ENCODE measurements at regions not wholly inside any gene's neighbourhood (a gene's known extent, or its start where the extent isn't known, plus 50 kb on each side); places are given as distances from the start of the nearest gene placed in this dataset.
"Not testable (repeated sequence)": the region's sequence is repeated elsewhere in the genome, so short reads cannot be mapped to it uniquely, and the experiment has no call there.

GRCh38 chr2:236910781-236911495, 174.8 kb upstream of the COPS8 start:
- DNase-seq, result no peak

GRCh38 chr2:236912326-236913120, 173.2 kb upstream of the COPS8 start:
- no peak for DNase-seq

DNA sequence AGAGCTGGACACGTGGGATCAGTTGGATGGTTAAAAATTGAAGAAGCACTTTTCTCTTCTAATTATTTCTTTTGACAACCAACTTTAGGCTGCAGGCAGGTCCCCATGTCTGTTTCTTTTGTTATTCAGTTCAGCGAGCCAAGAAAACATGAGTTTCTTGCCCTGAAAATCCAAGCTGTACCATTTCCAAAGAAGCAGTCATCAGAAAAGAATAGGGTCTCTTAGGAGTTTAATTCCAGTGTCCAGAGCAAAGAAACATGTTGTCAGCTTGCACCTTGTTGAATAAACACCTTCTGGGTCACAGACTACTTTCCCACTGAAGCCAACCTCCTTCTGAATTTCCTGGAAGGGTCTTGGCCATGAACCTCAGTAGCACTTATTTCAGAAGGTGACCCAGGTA, 170.5 kb upstream of the COPS8 start:
- no peak for DNase-seq

- no peak for DNase-seq
These were observed 170.0 kb upstream of the COPS8 start for GRCh38 chr2:236915726-236916125.

DNA sequence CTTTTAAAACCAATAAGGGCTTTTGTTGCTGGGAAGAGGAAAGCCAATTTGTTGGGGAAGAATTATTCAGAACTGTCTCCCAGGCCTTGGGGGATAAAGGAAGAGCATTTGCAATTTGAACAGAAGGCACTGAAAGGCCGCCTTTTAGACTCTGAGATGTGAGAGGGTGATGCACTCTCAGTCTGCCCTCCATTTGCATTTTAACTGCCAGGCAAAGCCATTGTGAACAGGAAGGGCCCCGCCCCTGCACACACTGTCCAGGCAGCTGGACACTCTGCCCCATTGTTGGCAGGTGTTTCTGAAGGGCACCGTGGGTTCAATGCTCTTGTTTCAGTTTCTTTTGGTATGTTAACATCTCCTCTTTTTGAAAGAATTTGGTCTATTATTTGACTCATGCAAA, 169.5 kb upstream of the COPS8 start:
- no peak for DNase-seq

GRCh38 chr2:236916651-236917050, 169.0 kb upstream of the COPS8 start:
- DNase-seq, result no peak

DNA sequence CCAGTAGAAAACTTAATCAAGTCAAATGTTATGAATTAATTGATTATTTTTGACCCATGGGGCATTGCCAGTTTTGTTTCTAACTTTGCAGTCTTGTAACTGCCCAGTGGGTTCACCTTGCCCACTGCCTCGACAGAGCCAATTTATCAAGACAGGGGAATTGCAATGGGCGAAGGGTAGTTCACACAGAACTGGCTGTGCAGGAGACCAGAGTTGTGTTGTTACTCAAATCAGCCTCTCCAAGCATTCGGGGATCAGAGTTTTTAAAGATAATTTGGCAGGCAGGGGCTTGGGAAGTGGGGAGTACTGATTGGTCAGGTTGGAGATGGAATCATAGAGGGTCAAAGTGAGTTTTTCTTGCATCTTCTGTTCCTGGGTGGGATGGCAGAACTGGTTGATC, 168.5 kb upstream of the COPS8 start:
- DNase-seq, result no peak

- DNase-seq, result no peak
These were observed 167.1 kb upstream of the COPS8 start for GRCh38 chr2:236918545-236918944.

DNA sequence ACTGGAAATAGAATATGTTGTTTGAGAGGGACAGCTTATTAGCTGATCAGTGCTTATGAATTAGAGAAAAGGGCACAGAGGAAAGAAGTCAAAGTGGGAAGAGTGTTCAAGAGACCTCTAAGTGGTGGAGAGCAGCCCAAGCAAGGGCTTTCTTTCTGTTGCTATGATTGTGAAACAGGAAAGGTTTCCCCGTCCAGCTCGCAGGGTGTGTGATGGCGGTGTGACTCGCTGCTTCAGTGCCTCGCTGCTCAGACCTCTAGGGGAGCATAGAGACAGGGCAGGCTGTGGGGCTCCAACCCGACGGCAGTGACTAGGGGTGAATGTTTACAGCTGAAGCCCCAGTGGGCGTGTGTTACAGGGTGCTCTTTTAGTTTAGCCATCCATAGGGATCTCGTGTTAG, 166.5 kb upstream of the COPS8 start:
- no peak for DNase-seq

DNA sequence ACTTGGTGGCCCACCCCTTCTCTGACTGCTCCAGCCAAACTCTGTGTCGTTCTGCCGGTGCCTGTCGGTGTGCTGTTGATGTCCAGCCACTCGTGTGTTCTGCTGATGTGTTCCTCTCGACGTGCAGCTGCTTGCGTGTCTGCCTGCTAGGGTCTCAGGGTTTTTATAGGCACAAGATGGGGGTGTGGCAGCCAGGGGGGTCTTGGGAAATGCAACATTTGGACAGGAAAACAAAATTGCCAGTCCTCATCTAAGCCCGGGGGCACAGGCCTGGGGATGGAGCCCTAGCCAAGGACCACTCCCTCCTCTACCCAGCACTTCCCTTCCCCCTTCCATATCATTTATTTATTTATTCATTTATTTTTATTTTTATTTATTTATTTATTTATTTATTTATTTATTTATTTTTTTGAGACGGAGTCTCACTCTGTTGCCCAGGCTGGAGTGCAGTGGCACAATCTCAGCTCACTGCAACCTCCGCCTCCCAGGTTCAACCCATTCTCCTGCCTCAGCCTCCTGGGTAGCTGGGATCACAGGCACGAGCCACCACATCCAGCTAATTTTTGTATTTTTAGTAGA, 165.8 kb upstream of the COPS8 start:
- DNase-seq, result not testable (repeated sequence)

DNA sequence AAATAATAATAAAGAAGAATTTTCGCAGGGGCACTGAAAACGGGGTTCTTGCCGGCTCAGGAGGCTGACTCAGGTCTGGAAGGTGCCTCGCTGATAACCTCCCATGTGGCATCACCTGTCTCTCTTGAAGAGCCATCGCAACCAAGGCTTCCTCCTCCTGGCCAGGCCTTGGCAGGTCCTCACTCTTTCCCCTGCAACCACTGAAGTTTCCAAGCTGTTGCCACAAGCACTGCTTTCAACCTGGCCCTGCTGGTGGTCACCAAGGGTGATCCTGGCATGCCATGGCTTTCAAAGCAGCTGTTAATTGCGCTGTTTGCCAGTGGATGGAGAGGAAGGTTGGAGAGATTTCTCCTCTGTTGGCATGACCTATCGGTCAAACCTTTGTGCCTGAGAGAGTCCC, 163.6 kb upstream of the COPS8 start:
- no peak for DNase-seq

DNA sequence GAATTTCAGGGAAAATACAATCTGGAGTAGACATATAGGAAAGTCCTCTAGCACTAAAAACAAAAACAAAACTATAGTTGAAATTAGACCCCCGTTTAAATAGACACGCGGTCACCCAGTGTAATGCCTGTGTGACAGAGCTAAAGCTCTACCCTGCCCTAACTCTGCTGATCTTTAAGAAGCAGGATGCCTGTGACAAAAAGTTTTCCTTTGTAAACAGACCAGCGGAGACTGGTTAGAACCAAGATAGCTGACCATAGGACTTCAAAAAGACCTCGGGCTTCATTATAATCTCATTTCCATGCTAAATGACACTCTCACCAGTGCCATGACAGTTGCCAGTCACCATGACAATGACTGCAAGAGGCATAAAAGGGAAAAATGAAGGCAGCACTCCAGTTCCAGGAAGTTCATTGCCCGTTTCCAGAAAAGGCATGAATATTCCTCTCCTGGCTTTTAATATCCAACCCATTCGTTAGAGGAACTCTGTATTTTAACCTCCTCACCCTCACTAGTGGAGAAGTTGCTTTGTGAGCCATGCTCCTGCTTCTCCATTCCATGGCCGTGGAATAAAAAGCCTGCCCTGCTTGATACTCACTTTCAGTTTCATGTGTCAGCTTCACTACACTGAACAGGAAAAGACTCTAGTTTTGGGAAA, 157.2 kb upstream of the COPS8 start:
- no peak for DNase-seq

GRCh38 chr2:236932831-236933361, 152.8 kb upstream of the COPS8 start:
- no peak for DNase-seq

DNA sequence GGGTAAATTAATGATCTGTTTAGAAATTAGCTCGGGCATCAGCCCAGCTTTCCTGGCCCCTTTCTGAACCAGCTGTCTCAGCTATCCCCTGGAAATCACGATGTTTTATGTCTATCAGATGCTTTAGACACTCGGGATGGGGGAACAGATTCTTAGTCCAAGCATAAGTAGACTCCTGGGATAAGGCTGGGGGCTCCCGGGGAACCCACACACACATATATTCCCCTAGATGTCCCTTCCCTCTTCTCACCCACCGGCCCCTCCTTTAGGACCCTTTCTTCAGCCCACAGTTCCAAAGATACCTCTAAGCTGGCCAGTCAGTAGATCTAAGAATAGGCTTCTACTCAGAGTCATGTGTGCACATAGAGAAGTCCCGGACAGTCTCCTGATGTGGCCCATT, 151.5 kb upstream of the COPS8 start:
- no peak for DNase-seq

DNA sequence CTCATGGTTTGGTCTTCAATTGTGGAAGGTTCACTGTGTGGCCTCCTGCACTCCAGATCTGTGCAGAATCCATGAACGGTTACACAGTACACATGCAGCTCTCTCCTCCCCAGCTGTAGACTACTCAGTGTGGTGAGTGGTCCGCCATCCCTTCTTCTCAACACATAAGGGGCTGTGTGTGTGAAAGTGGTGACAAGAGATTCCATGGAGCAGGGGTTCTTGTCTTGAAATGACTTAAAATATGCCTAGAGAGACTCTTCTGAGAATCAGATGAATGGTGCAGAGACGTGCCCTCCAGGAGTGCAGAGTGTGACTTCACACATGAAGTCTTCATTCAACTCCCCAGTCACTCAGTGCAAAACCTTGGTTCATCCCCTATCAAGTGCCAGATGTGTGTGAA, 151.0 kb upstream of the COPS8 start:
- DNase-seq, result no peak

DNA sequence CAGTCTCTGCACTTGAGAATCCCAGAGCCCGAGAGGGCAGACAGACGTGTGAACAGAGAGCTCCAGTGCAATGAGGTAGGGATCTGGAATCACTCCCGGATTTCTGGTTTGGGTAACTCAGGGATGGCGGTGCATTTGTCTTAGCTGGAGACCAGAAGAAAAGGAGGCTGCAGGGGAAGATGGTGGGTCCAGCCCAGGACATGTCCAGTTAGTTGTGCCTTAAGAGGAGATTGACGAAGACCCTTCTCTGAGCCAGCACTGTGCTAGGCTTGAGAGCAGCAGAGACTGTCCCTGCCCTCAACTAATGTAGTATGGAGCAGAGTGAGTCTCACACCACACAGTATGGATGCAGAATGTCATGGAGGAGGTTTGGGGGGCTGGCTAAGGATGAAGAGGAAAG, 150.6 kb upstream of the COPS8 start:
- no peak for DNase-seq

GRCh38 chr2:236935631-236936445, 149.9 kb upstream of the COPS8 start:
- no peak for DNase-seq

DNA sequence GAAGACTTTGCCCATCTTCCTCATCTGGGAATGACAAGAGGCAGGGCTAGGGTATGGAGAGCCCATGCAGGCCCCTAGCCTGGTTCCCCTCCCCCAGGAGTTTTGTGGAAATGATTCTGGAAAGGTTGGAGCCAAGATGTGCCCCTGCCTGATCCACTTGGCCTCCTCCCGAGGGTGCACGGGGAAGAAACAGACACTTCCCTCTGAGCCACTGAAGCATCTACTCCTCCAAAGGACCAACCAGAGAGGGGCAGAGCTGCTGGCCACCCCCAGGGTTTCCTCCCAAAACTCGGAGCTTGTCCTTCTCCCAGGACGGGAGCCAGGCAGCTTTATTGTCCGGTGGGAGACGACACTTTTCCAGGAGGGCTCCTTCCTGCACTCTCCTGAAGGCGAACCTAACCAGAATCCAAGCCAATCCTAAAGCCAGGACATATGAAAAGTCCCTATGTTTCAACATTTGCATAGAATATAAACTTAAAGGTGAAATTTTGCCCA, 149.2 kb upstream of the COPS8 start:
- no peak for DNase-seq

DNA sequence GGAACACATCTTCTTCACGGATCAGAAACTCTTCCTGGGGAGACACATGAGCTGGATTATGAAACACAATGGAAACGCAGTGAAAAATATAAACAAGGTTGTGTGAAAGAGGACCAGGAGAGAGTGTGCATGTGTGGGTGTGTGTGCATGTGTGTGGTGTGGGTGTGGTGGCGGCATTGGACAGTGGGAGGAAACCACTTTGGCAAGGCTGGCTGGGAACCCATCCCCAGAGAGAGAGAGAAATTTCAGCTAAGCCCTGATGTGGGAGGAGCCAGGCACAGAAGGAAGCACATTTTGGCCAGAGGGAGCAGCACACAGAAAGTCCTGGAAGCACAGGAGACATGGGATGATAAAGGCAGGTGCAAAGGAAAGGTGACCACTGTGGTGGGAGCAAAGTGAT, 147.6 kb upstream of the COPS8 start:
- no peak for DNase-seq

DNA sequence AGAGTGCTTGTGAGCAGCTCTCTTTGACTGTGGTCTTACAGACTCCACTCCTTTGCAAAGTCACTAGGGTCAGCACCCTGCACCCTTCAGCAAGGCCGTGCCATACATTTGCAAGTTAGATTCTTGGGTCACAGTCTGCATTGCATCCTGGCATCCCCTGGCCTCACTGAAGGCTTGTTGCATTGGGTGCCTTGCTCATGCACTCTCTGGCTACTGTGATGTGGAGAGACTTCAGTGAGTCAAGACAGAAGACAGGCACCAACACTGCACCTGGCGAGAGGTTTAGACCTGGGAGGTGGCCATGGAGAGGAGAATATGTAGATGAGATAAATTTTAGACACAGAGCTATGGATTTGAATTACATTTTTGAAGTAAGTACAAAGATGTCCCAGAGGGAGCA, 146.4 kb upstream of the COPS8 start:
- no peak for DNase-seq

DNA sequence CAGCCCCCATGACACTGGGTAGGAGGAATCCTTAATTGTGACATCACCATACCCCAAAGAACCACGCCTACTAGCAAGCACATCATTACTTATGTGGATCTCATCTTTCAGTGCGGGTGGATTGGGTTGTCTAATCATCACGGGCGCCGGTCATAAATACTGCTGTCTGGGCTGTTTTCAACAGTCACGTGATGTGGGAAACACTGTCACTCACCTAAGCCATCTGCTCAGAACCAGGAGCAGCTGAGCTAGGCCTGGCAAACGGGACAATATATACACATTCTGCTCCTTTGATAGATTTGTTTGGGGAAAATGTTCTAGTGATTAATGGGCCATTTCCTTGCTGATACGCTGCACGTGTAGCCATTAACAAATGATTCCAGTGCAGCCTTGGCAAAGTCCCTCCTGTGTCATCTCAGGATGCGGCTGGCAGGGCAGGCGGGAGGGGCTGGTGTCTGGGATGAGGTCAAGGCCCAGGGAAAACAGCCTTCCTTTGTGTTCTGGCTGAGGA, 145.9 kb upstream of the COPS8 start:
- peak; percentile 91 for DNase-seq

GRCh38 chr2:236940497-236940896, 145.2 kb upstream of the COPS8 start:
- DNase-seq, result no peak
